Lower leg skin (tissue), 3 donors: ENCODE measurements at regions not wholly inside any gene's neighbourhood (a gene's known extent, or its start where the extent isn't known, plus 50 kb on each side); places are given as distances from the start of the nearest gene placed in this dataset.
"Not testable (repeated sequence)": the region's sequence is repeated elsewhere in the genome, so short reads cannot be mapped to it uniquely, and the experiment has no call there.

ENCODE experiments used
- POLR2A ChIP-seq, 2 donors: fragments of 450-650 bp; IDR thresholded peaks; one replicate each; pipeline ENCODE4 v1.6.1; 2016 to 2017; ENCODE audit warnings: antibody characterized with exemption in 2 of 2, mild to moderate bottlenecking in 1 of 2, moderate library complexity in 1 of 2
- TF ChIP-seq, protein P1 (sequence below), 3 donors: fragments of 450-650 bp; IDR thresholded peaks; one replicate each; pipeline ENCODE4 v1.5.1; 2016; ENCODE audit warnings: antibody characterized with exemption in 3 of 3, mild to moderate bottlenecking in 3 of 3, moderate library complexity in 2 of 3

DNA sequence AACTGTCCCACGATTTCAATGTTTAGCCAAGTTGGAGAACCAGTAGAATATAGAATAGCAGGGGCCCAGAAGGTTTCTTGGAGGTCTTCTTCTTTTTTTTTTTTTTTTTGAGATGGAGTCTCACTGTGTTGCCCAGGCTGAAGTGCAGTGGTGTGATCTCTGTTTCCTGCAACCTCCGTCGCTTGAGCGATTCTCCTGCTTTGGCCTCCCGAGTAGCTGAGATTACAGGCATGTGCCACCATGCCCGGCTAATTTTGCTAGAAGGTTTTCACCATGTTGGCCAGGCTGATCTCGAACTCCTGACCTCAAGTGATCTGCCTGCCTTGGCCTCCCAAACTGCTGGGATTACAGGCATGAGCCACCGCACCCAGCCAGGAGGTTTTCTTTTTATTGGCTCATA is 84.3 kb downstream of the MYCN start:
- TF ChIP-seq, protein P1, sequence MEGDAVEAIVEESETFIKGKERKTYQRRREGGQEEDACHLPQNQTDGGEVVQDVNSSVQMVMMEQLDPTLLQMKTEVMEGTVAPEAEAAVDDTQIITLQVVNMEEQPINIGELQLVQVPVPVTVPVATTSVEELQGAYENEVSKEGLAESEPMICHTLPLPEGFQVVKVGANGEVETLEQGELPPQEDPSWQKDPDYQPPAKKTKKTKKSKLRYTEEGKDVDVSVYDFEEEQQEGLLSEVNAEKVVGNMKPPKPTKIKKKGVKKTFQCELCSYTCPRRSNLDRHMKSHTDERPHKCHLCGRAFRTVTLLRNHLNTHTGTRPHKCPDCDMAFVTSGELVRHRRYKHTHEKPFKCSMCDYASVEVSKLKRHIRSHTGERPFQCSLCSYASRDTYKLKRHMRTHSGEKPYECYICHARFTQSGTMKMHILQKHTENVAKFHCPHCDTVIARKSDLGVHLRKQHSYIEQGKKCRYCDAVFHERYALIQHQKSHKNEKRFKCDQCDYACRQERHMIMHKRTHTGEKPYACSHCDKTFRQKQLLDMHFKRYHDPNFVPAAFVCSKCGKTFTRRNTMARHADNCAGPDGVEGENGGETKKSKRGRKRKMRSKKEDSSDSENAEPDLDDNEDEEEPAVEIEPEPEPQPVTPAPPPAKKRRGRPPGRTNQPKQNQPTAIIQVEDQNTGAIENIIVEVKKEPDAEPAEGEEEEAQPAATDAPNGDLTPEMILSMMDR (IDR thresholded peaks at IDR 0.05), result not testable (repeated sequence)
- TF ChIP-seq POLR2A (IDR thresholded peaks at IDR 0.05), result not testable (repeated sequence)
